ENCODE measurements at regions not wholly inside any gene's neighbourhood (a gene's known extent, or its start where the extent isn't known, plus 50 kb on each side); places are given as distances from the start of the nearest gene placed in this dataset.

GRCh38 chr4:33302321-33302720, 2582.2 kb downstream of the PCDH7 start:
- CTCF ChIA-PET, result no interaction called here
- Histone ChIP-seq H3K9ac (ENCODE audit: low read length) (no peak overlapping the region), H3K4me3 (replicated peaks in 1 of 2; ENCODE audit: low read depth in 1 of 2, low read length in 2 of 2) (no peak overlapping the region), H3K4me2 (ENCODE audit: low read length) (no peak overlapping the region), H3K9me3 (ENCODE audit: control insufficient read depth in 1 of 2, insufficient read depth in 1 of 2, low read depth in 1 of 2, low read length in 2 of 2) (no peaks in the 10 kb centered on the region), H3K27ac (ENCODE audit: low read depth, low read length) (no peak overlapping the region), H3K4me1 (ENCODE audit: control insufficient read depth in 1 of 2, insufficient read depth in 2 of 2, low read length in 2 of 2) (no peaks in the 10 kb centered on the region), H2AFZ (ENCODE audit: low read depth, low read length, poor library complexity, severe bottlenecking) (no peak overlapping the region), H4K20me1 (ENCODE audit: insufficient read depth) (no peaks in the 10 kb centered on the region), H3K27me3 (ENCODE audit: insufficient read depth, low read length) (no peaks in the 10 kb centered on the region), H3K79me2 (ENCODE audit: insufficient read depth, low read length) (no peaks in the 10 kb centered on the region), H3K9me2 (ENCODE audit: insufficient read depth) (no peaks in the 10 kb centered on the region), H3K36me3 (ENCODE audit: control insufficient read depth in 1 of 2, insufficient read depth in 2 of 2, low read length in 2 of 2) (no peaks in the 10 kb centered on the region)
- intact Hi-C loops (cut with micrococcal nuclease), result no loop called here
- no TSS peak for BruUV-seq (replicated peaks)
- POLR2A ChIA-PET, result interaction anchor here (0.7 kb wide), 1 partner anchor 51 kb away, joined by 5 read pairs; no protein-coding TSS in a partner anchor
- no peak for DNase-seq (ENCODE audit: low read depth, low spot score)
- ATAC-seq, result no peak
- TF ChIP-seq FOSL1 (IDR thresholded peaks at IDR 0.05; ENCODE audit: low read depth) (no peak), SIN3A (IDR thresholded peaks at IDR 0.05; ENCODE audit: low read depth) (no peak), YY1 (IDR thresholded peaks at IDR 0.05; ENCODE audit: extremely low read depth, insufficient replicate concordance, low read depth, low read length) (no peak), ZNF274 (IDR thresholded peaks at IDR 0.05; ENCODE audit: low read depth, low read length) (no peak), POLR2AphosphoS5 (IDR thresholded peaks at IDR 0.05; ENCODE audit: low read depth, low read length) (no peak), REST (IDR thresholded peaks at IDR 0.05; ENCODE audit: low read depth) (no peak), RAD21 (IDR thresholded peaks at IDR 0.05; ENCODE audit: low read depth) (no peak), ZFX (IDR thresholded peaks at IDR 0.05) (no peak)
- RAD21 ChIA-PET (ENCODE audit: low non-redundant PET in 1 of 2, low total read pairs in 2 of 2, uncharacterized antibody in 2 of 2, unreplicated experiment in 2 of 2), result no interaction called here

All from HCT116 (cell line).